ENCODE measurements at regions not wholly inside any gene's neighbourhood (a gene's known extent, or its start where the extent isn't known, plus 50 kb on each side); places are given as distances from the start of the nearest gene placed in this dataset.
A peak's percentile ranks its signal among the peaks of the same experiment; 100 is the strongest.

- DNase-seq: no peak
Measured at GRCh38 chr1:232302376-232303221, 327.3 kb downstream of the SIPA1L2 start.

GRCh38 chr1:232301246-232301645 is 328.7 kb downstream of the SIPA1L2 start:
- DNase-seq: no peak

GRCh38 chr1:232300466-232300865 is 329.5 kb downstream of the SIPA1L2 start:
- no peak for DNase-seq

GRCh38 chr1:232296461-232296860 is 333.5 kb downstream of the SIPA1L2 start:
- DNase-seq: no peak

- DNase-seq: no peak
Measured at GRCh38 chr1:232293361-232293760, 336.6 kb downstream of the SIPA1L2 start.

- peak; percentile 85 for DNase-seq
Measured at GRCh38 chr1:232292818-232293217, 337.1 kb downstream of the SIPA1L2 start.

GRCh38 chr1:232292239-232292638 is 337.7 kb downstream of the SIPA1L2 start:
- DNase-seq: peak; percentile 74

- no peak for DNase-seq
Measured at GRCh38 chr1:232291681-232292080, 338.3 kb downstream of the SIPA1L2 start.

- DNase-seq: no peak
Measured at GRCh38 chr1:232291261-232291660, 338.7 kb downstream of the SIPA1L2 start.

- DNase-seq: no peak
Measured at GRCh38 chr1:232290570-232290969, 339.4 kb downstream of the SIPA1L2 start.

GRCh38 chr1:232287676-232288569 is 342.0 kb downstream of the SIPA1L2 start:
- no peak for DNase-seq

GRCh38 chr1:232285138-232285537 is 344.8 kb downstream of the SIPA1L2 start:
- DNase-seq: no peak

GRCh38 chr1:232283864-232284263 is 346.1 kb downstream of the SIPA1L2 start:
- DNase-seq: peak; percentile 32

- no peak for DNase-seq
Measured at GRCh38 chr1:232282498-232282897, 347.4 kb downstream of the SIPA1L2 start.

GRCh38 chr1:232280910-232281309 is 349.0 kb downstream of the SIPA1L2 start:
- DNase-seq: no peak

GRCh38 chr1:232279909-232280400 is 350.0 kb downstream of the SIPA1L2 start:
- DNase-seq: no peak

GRCh38 chr1:232278925-232279324 is 351.0 kb downstream of the SIPA1L2 start:
- no peak for DNase-seq

- DNase-seq: no peak
Measured at GRCh38 chr1:232276651-232277050, 353.3 kb downstream of the SIPA1L2 start.

GRCh38 chr1:232274999-232275710 is 354.8 kb downstream of the SIPA1L2 start:
- DNase-seq: no peak

- DNase-seq: no peak
Measured at GRCh38 chr1:232274236-232274855, 355.6 kb downstream of the SIPA1L2 start.

GRCh38 chr1:232273011-232273410 is 356.9 kb downstream of the SIPA1L2 start:
- DNase-seq: peak; percentile 80

GRCh38 chr1:232271991-232272589 is 357.8 kb downstream of the SIPA1L2 start:
- no peak for DNase-seq

All from DMS79 (cell line).